ENCODE measurements at regions not wholly inside any gene's neighbourhood (a gene's known extent, or its start where the extent isn't known, plus 50 kb on each side); places are given as distances from the start of the nearest gene placed in this dataset.

- no peak for DNase-seq
Measured at GRCh38 chr4:15340902-15341732, 86.7 kb upstream of the C1QTNF7 start.

GRCh38 chr4:15341733-15342300 lies 86.0 kb upstream of the C1QTNF7 start:
- no peak for DNase-seq

GRCh38 chr4:15343000-15343399 lies 84.8 kb upstream of the C1QTNF7 start:
- DNase-seq, result no peak

GRCh38 chr4:15343581-15343980 lies 84.3 kb upstream of the C1QTNF7 start:
- DNase-seq, result no peak

- no peak for DNase-seq
Measured at GRCh38 chr4:15344041-15344440, 83.8 kb upstream of the C1QTNF7 start.

GRCh38 chr4:15345134-15345533 lies 82.7 kb upstream of the C1QTNF7 start:
- DNase-seq, result no peak

GRCh38 chr4:15348236-15348635 lies 79.6 kb upstream of the C1QTNF7 start:
- DNase-seq, result no peak

GRCh38 chr4:15348695-15349094 lies 79.1 kb upstream of the C1QTNF7 start:
- DNase-seq, result no peak

- DNase-seq, result no peak
Measured at GRCh38 chr4:15349531-15349935, 78.3 kb upstream of the C1QTNF7 start.

GRCh38 chr4:15349965-15350364 lies 77.9 kb upstream of the C1QTNF7 start:
- no peak for DNase-seq

- no peak for DNase-seq
Measured at GRCh38 chr4:15352524-15352923, 75.3 kb upstream of the C1QTNF7 start.

GRCh38 chr4:15353207-15353606 lies 74.6 kb upstream of the C1QTNF7 start:
- no peak for DNase-seq

GRCh38 chr4:15354371-15355297 lies 73.2 kb upstream of the C1QTNF7 start:
- no peak for DNase-seq

- DNase-seq, result no peak
Measured at GRCh38 chr4:15361529-15361928, 66.3 kb upstream of the C1QTNF7 start.

- no peak for DNase-seq
Measured at GRCh38 chr4:15362541-15362940, 65.3 kb upstream of the C1QTNF7 start.

GRCh38 chr4:15364183-15364582 lies 63.6 kb upstream of the C1QTNF7 start:
- no peak for DNase-seq

GRCh38 chr4:15365641-15366040 lies 62.2 kb upstream of the C1QTNF7 start:
- no peak for DNase-seq

- no peak for DNase-seq
Measured at GRCh38 chr4:15366721-15367120, 61.1 kb upstream of the C1QTNF7 start.

- DNase-seq, result no peak
Measured at GRCh38 chr4:15368856-15369255, 59.0 kb upstream of the C1QTNF7 start.

- DNase-seq, result no peak
Measured at GRCh38 chr4:15370296-15370695, 57.5 kb upstream of the C1QTNF7 start.

- no peak for DNase-seq
Measured at GRCh38 chr4:15373363-15373762, 54.5 kb upstream of the C1QTNF7 start.

- no peak for DNase-seq
Measured at GRCh38 chr4:15374656-15375055, 53.2 kb upstream of the C1QTNF7 start.

- DNase-seq, result no peak
Measured at GRCh38 chr4:15375667-15376066, 52.2 kb upstream of the C1QTNF7 start.

GRCh38 chr4:15376145-15376544 lies 51.7 kb upstream of the C1QTNF7 start:
- DNase-seq, result no peak
